Adrenal gland (tissue), 5 donors: ENCODE measurements at regions not wholly inside any gene's neighbourhood (a gene's known extent, or its start where the extent isn't known, plus 50 kb on each side); places are given as distances from the start of the nearest gene placed in this dataset.

Experiments
- POLR2A ChIP-seq, 2 donors: fragments of 450-650 bp; IDR thresholded peaks; one replicate each; pipeline ENCODE4 v1.6.1; 2017; ENCODE audit warnings: antibody characterized with exemption in 2 of 2, mild to moderate bottlenecking in 2 of 2, moderate library complexity in 1 of 2
- TF ChIP-seq, protein P1 (sequence below), 6 experiments: fragments of 450-650 bp in 4 of 6; fragments of 200-600 bp in 2 of 6; sonication (generic) in 1 of 6; IDR thresholded peaks; 1 replicate in 5 of 6; 2 replicates in 1 of 6; pipeline versions ENCODE4 v1.5.1 to v1.8.0; 2016 to 2021; ENCODE audit warnings: antibody characterized with exemption in 6 of 6, mild to moderate bottlenecking in 2 of 6, moderate library complexity in 1 of 6
- donor health status: DM: no; HTN: no; CAD: no.

- TF ChIP-seq, protein P1, sequence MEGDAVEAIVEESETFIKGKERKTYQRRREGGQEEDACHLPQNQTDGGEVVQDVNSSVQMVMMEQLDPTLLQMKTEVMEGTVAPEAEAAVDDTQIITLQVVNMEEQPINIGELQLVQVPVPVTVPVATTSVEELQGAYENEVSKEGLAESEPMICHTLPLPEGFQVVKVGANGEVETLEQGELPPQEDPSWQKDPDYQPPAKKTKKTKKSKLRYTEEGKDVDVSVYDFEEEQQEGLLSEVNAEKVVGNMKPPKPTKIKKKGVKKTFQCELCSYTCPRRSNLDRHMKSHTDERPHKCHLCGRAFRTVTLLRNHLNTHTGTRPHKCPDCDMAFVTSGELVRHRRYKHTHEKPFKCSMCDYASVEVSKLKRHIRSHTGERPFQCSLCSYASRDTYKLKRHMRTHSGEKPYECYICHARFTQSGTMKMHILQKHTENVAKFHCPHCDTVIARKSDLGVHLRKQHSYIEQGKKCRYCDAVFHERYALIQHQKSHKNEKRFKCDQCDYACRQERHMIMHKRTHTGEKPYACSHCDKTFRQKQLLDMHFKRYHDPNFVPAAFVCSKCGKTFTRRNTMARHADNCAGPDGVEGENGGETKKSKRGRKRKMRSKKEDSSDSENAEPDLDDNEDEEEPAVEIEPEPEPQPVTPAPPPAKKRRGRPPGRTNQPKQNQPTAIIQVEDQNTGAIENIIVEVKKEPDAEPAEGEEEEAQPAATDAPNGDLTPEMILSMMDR (IDR thresholded peaks at IDR 0.05), result no peak
- no peak for TF ChIP-seq POLR2A (IDR thresholded peaks at IDR 0.05)
Observed at GRCh38 chr5:118176146-118176545, 812.2 kb downstream of the DTWD2 start.
